ENCODE measurements at regions not wholly inside any gene's neighbourhood (a gene's known extent, or its start where the extent isn't known, plus 50 kb on each side); places are given as distances from the start of the nearest gene placed in this dataset.

- TF ChIP-seq POLR2A (IDR thresholded peaks at IDR 0.05) (no peak), EP300 (IDR thresholded peaks at IDR 0.05) (no peak), POLR2AphosphoS5 (IDR thresholded peaks at IDR 0.05) (no peak)
- TF ChIP-seq, protein P1, sequence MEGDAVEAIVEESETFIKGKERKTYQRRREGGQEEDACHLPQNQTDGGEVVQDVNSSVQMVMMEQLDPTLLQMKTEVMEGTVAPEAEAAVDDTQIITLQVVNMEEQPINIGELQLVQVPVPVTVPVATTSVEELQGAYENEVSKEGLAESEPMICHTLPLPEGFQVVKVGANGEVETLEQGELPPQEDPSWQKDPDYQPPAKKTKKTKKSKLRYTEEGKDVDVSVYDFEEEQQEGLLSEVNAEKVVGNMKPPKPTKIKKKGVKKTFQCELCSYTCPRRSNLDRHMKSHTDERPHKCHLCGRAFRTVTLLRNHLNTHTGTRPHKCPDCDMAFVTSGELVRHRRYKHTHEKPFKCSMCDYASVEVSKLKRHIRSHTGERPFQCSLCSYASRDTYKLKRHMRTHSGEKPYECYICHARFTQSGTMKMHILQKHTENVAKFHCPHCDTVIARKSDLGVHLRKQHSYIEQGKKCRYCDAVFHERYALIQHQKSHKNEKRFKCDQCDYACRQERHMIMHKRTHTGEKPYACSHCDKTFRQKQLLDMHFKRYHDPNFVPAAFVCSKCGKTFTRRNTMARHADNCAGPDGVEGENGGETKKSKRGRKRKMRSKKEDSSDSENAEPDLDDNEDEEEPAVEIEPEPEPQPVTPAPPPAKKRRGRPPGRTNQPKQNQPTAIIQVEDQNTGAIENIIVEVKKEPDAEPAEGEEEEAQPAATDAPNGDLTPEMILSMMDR (IDR thresholded peaks at IDR 0.05) = no peak
Observed at GRCh38 chr1:199163670-199164069, 524.8 kb downstream of the PTPRC start.

Data from upper lobe of left lung (tissue), 4 donors.